Fibroblast of lung (primary cell): ENCODE measurements at regions not wholly inside any gene's neighbourhood (a gene's known extent, or its start where the extent isn't known, plus 50 kb on each side); places are given as distances from the start of the nearest gene placed in this dataset.

Experiments
- CTCF ChIP-seq, 2 donors: IDR thresholded peaks in 1 of 2; conservative IDR thresholded peaks in 1 of 2; 1 replicate in 1 of 2; 2 replicates in 1 of 2; pipeline ENCODE4 v1.5.1; 2011 to 2012; ENCODE audit warnings: low read length in 2 of 2, control low read depth in 1 of 2, inconsistent platforms in 1 of 2, low read depth in 1 of 2, mild to moderate bottlenecking in 1 of 2
- EZH2 ChIP-seq: IDR thresholded peaks from 2 replicates; pipeline ENCODE4 v1.5.1; 2012; ENCODE audit warnings: low read length, control low read depth, mild to moderate bottlenecking; ENCODE audit errors: missing control alignments

GRCh38 chr10:14397066-14397465 is 66.3 kb upstream of the FRMD4A start:
- TF ChIP-seq CTCF (conservative IDR thresholded peaks at IDR 0.05 in 1 of 2, IDR thresholded peaks at IDR 0.05 in 1 of 2; ENCODE audit: low read depth in 1 of 2, low read length in 2 of 2) (no peak), EZH2 (no peak)
